HG03196 (cell line): ENCODE measurements at regions not wholly inside any gene's neighbourhood (a gene's known extent, or its start where the extent isn't known, plus 50 kb on each side); places are given as distances from the start of the nearest gene placed in this dataset.
"Not testable (repeated sequence)": the region's sequence is repeated elsewhere in the genome, so short reads cannot be mapped to it uniquely, and the experiment has no call there.

Experiments
- ATAC-seq: cut with Tn5 transposase; IDR thresholded peaks from one replicate; pipeline ENCODE4 v1.9.1; 2021; ENCODE audit not compliant: unreplicated experiment

GRCh38 chr14:84288781-84289180 lies 1241.2 kb upstream of the FLRT2 start:
- ATAC-seq: no peak

DNA sequence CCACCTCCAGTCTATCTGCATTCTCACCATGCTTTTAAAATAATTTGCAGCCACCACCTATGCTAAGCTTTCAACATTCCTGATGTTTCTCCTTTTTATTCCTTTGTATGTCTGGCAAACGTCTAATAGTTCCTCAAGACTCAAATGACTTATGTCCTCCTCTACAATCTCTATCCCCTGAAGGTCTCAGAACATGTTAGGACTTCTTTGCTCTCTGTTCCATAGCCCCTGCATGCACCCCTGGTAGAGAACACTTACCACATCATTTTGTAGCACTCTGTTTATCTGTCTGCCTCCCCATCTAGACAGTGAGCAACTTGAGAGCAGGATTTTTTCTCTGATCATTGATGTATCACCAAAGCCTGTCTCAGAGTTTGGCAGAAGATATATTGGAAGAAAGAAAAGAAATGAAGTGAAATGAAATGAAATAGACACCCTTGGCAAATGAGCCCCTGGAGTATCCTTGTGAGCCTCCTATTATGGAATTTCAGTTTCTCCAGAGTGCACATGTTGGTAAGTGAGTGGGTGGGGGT lies 1231.2 kb upstream of the FLRT2 start:
- no peak for ATAC-seq

- ATAC-seq: no peak
These were observed 1226.8 kb upstream of the FLRT2 start for GRCh38 chr14:84303140-84303539.

GRCh38 chr14:84312551-84312950 lies 1217.4 kb upstream of the FLRT2 start:
- ATAC-seq: no peak

DNA sequence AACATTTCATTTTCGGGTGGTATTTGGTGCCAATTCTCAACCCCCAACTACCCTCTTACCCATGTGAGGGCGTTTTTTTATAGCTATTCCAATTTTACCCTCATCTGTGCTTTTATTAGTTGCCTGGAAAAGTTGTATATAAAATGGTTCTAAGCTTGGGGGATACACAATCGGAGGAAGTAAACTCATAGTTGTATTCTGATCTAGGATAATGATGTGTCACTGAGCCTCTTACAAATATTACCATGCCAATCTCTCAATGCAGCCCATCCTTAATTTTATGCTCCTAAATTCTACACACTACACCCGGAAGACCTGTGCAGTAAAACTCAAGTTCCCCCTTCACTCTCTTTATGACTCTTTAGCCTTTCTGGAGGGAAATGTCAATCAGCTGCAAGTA lies 1206.5 kb upstream of the FLRT2 start:
- no peak for ATAC-seq

DNA sequence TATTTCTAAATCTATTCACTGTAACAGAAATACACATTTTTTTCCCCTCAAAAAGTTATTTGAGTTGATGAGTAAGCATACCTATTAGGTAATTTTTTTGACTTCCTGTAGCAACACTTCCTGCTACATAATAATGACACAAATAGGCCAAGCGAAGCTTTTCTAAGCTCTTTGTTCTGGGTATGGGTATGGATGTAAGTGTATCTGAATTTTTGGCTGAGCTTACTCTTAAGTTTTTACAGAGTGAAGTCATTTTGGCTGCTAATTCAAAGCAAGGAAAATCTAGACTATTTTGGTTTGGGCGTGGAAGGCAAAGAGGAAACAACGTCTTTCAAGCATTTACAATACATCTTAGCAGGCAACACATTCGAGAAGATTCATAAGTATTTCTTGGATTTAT lies 1206.0 kb upstream of the FLRT2 start:
- no peak for ATAC-seq

DNA sequence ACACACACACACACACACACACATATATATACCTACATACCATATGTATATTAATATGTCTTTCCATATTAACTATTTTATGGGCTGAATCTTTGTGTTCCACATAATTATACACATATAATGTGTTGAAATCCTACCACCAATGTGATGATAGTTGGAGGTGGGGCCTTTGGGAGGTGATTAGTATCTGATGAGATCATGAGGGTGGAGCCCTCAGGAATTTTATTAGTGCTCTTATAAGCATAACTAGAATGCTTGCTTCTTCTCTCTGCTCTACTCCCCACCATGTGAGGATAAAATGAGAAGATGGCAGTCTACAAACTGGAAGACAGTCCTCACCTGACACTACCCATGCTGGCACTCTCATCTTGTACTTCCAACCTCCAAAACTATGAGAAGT lies 1193.5 kb upstream of the FLRT2 start:
- no peak for ATAC-seq

GRCh38 chr14:84340938-84341337 lies 1189.0 kb upstream of the FLRT2 start:
- no peak for ATAC-seq

DNA sequence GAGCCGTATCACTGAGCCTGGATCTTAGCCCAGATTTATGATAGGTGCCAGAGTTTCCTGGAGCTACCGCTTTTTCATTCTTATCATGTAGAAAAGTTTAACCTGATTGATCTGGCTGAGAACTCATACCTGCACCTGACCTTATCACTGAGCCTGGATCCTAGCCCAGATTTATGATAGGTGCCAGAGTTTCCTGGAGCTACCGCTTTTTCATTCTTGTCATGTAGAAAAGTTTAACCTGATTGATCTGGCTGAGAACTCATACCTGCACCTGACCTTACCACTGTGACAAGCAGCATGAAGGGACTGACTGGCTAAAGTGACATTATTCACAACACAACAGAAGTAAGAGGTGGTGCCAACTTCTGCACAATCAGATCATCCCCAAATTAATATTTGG lies 1188.1 kb upstream of the FLRT2 start:
- ATAC-seq: not testable (repeated sequence)

DNA sequence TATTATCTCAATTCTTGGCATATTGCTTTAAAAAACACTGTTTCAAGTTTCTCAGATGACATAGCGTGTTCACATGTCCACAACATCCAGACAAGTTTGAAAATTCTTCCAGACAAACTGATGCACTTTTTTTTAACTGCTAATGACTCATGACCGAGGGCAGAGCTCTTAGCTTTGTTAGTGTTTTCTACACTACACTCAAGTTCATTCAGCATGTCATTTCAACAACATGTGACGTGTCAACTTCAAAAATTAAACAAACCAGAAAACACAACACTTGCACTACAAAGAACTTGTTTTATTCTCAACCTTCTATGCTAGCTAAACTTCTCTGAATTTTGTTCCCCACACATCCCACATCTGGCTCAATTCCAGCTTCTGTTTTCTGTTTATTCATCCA lies 1186.3 kb upstream of the FLRT2 start:
- ATAC-seq: no peak

- ATAC-seq: no peak
These were observed 1178.3 kb upstream of the FLRT2 start for GRCh38 chr14:84351646-84352045.

GRCh38 chr14:84361476-84361875 lies 1168.5 kb upstream of the FLRT2 start:
- no peak for ATAC-seq

DNA sequence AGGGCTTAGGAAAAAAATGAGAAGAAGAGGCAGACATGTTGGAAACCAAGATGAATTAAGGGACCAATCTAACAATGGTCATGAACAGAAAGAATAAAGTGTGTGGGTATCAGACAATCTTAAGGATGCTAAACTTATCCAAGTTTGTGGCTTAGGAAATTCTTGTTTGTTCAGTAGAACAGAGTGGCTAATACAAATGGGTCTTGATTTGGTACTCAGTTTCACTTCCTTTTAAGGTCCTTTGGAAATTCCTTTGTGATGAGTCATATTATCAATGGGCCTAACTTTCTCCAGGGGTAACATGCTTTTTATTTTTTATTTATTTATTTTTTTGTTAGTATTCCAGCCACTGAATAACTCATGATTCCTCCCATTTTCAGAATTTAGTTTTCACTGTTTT lies 1154.7 kb upstream of the FLRT2 start:
- ATAC-seq: no peak

- ATAC-seq: no peak
These were observed 1139.9 kb upstream of the FLRT2 start for GRCh38 chr14:84390010-84390409.

GRCh38 chr14:84397631-84398030 lies 1132.3 kb upstream of the FLRT2 start:
- no peak for ATAC-seq

- ATAC-seq: no peak
These were observed 1130.5 kb upstream of the FLRT2 start for GRCh38 chr14:84399296-84399910.

GRCh38 chr14:84401631-84402030 lies 1128.3 kb upstream of the FLRT2 start:
- no peak for ATAC-seq

GRCh38 chr14:84403585-84403984 lies 1126.4 kb upstream of the FLRT2 start:
- ATAC-seq: no peak

DNA sequence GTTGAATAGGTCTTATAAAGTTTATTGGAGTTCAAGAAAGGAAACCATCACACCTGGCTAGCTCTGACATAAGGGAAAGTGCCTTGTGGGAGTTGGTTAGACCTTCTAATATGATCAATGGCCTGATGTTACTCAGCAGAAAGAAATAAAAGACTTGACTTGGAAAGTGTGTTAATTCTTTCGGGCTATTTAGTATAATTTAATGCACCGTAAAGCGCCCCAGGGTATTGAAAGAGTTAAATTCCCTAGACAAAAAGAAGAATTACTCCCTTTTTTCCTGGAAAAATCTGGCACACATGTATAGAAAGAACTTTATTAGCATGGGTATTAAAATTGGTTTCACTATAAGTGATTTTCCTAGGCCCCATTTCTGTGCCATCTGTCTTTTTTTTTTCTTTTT lies 1125.7 kb upstream of the FLRT2 start:
- no peak for ATAC-seq

- ATAC-seq: no peak
These were observed 1120.5 kb upstream of the FLRT2 start for GRCh38 chr14:84409435-84409834.

DNA sequence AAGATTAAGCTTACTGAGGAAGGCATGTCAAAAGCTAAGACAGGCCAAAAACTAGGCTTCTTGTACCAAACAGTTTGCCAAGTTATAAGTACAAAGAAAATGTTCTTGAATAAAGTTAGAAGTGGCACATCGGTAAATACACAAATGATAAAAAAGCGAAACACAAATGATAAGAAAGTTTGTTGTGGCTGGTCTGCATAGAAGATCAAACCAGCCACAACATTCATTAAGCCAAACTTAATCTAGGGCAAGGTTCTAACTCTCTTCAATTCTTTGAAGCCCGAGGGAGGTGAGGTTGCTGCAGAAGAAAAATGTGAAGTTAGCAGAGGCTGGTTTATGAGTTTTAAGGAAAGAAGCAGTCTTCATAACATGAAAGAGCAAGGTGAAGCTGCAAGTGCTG lies 1119.6 kb upstream of the FLRT2 start:
- ATAC-seq: no peak

GRCh38 chr14:84420221-84420620 lies 1109.7 kb upstream of the FLRT2 start:
- ATAC-seq: no peak

GRCh38 chr14:84421621-84422020 lies 1108.3 kb upstream of the FLRT2 start:
- ATAC-seq: no peak
